ENCODE measurements at regions not wholly inside any gene's neighbourhood (a gene's known extent, or its start where the extent isn't known, plus 50 kb on each side); places are given as distances from the start of the nearest gene placed in this dataset.
A peak's percentile ranks its signal among the peaks of the same experiment; 100 is the strongest.

GRCh38 chr1:4379451-4380175 lies 274.8 kb upstream of the AJAP1 start:
- DNase-seq (peak in 2 of 5 donors; percentile 12 to 48), ATAC-seq (no peak)
- H3K4me3 ChIP-seq = no peak overlapping the region
- WGBS, 4 donors = 74 to 83% (median 79%) methylated on average over 6 of the region's 6 CpGs
- TF ChIP-seq POLR2A (IDR thresholded peaks at IDR 0.05) (no peak), CTCF (IDR thresholded peaks at IDR 0.05) (no peak)
- H3K27me3 ChIP-seq = peaks cover 0 to 2% (median 0%) of the 10 kb centered on the region in 9 donors
- peaks cover 0 to 28% (median 12%) of the 10 kb centered on the region in 12 donors for H3K9me3 ChIP-seq
- H3K4me1 ChIP-seq = no peaks in the 10 kb centered on the region
- H3K36me3 ChIP-seq = no peaks in the 10 kb centered on the region
- intact Hi-C loops (cut with DNase I) = no loop called here
- no peak overlapping the region for H3K27ac ChIP-seq

DNA sequence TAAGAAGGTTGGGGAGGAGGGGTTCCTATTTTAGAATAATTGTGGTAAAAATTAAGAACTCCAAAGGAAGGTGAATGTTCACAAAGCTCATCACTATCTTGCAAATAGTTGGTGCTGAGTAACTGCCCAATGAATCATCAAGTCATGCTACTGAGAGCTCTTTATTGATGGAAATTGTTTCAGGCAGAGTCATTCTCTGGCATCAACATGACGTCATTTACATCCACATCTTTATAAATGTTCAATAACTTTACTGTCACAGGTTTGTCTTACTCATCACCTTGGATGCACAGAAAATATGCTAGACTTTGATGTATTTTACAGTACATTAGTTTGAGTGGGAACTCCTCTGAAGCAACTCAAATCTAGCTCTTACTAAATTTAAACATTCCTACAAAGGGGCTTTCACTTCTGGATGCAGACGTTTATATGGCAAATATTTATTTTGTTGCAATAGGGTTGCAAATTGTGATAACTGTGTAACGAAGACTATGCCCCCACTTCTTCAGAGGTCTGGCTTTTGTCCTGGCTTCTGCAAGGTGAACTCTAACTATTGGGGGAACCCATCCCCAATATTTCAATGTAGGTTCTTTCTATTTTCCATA lies 273.7 kb upstream of the AJAP1 start:
- Histone ChIP-seq H3K4me1 (no peaks in the 10 kb centered on the region), H3K36me3 (no peaks in the 10 kb centered on the region), H3K4me3 (no peak overlapping the region), H3K27ac (no peak overlapping the region), H3K9me3 (peaks cover 0 to 28% (median 12%) of the 10 kb centered on the region in 12 donors), H3K27me3 (no peaks in the 10 kb centered on the region)
- intact Hi-C loops (cut with DNase I) = no loop called here
- DNase-seq (no peak), ATAC-seq (no peak)
- TF ChIP-seq POLR2A (IDR thresholded peaks at IDR 0.05) (no peak), CTCF (IDR thresholded peaks at IDR 0.05) (no peak)
- 42 to 59% (median 48%) methylated on average over 3 of the region's 3 CpGs for WGBS, 4 donors

DNA sequence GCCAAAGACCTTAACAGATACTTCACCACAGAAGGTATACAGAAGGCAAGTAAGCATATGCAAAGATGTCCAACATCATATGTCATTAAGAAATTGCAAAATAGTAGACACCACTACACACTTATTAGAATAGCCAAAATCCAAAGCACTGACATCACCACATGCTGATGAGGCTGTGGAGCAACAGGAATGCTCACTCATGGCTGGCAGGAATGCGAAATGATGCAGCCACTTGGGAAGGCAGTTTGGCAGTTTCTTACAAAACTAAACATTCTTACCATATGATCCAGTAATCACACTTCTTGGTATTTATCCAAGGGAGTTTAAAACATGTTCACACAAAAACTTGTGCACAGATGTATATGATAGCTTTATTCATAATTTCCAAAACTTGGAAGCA lies 261.2 kb upstream of the AJAP1 start:
- ATAC-seq (no peak), DNase-seq (no peak)
- Histone ChIP-seq H3K27ac (no peak overlapping the region), H3K4me1 (peaks cover 0 to 8% (median 0%) of the 10 kb centered on the region in 12 donors), H3K36me3 (no peaks in the 10 kb centered on the region), H3K9me3 (peaks cover 0 to 24% (median 9%) of the 10 kb centered on the region in 12 donors), H3K27me3 (no peaks in the 10 kb centered on the region), H3K4me3 (no peak overlapping the region)
- 41 to 71% (median 44%) methylated on average over 1 of the region's 1 CpG for WGBS, 4 donors
- intact Hi-C loops (cut with DNase I) = no loop called here
- TF ChIP-seq POLR2A (IDR thresholded peaks at IDR 0.05) (no peak), CTCF (IDR thresholded peaks at IDR 0.05) (no peak)

DNA sequence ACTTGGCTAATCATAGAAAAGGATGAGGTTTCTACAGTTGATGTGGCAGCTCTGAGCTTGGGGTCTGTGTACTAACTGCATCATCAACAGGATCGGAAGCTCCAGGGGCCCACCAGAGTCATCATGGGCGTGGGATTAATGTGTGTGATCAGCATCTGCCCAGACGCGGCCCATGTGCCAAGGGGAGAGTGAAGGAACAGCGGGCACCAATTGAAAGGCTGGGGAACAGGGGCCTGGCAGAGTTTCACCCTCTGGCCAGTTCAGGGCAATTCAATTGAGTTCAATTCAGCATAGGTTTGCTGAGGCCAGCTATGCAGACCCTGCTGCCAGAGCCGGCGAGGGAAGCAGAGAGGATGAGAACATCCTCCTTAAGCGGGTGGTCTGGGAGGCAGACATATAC lies 260.0 kb upstream of the AJAP1 start:
- WGBS, 4 donors = 72 to 90% (median 88%) methylated on average over 8 of the region's 8 CpGs

More for the DNA sequence above, 260.0 kb upstream of the AJAP1 start:
- ATAC-seq (no peak), DNase-seq (no peak)
- intact Hi-C loops (cut with DNase I) = no loop called here
- H3K9me3 ChIP-seq = peaks cover 0 to 24% (median 9%) of the 10 kb centered on the region in 12 donors
- no peaks in the 10 kb centered on the region for H3K36me3 ChIP-seq
- no peak overlapping the region for H3K27ac ChIP-seq
- TF ChIP-seq CTCF (IDR thresholded peaks at IDR 0.05) (no peak), POLR2A (IDR thresholded peaks at IDR 0.05) (no peak)
- H3K4me1 ChIP-seq = peaks cover 0 to 8% (median 0%) of the 10 kb centered on the region in 12 donors
- no peak overlapping the region for H3K4me3 ChIP-seq
- H3K27me3 ChIP-seq = no peaks in the 10 kb centered on the region
